D721Med (cell line): ENCODE measurements at regions not wholly inside any gene's neighbourhood (a gene's known extent, or its start where the extent isn't known, plus 50 kb on each side); places are given as distances from the start of the nearest gene placed in this dataset.

Experiments used
- DNase-seq: peaks from one replicate; pipeline ENCODE4 v3.0.0; 2011; ENCODE audit warnings: low spot score; ENCODE audit not compliant: insufficient read length
- FAIRE-seq: peaks from 2 replicates; lab custom pipeline; 2011; peaks lifted over from hg19 to GRCh38; lab: Jason Lieb, UNC
- TF ChIP-seq, protein P1 (sequence below): IDR thresholded peaks from 2 replicates; pipeline ENCODE4 v1.5.1; 2012; ENCODE audit warnings: mild to moderate bottlenecking, control low read depth; ENCODE audit not compliant: insufficient read depth; ENCODE audit errors: missing control alignments

DNA sequence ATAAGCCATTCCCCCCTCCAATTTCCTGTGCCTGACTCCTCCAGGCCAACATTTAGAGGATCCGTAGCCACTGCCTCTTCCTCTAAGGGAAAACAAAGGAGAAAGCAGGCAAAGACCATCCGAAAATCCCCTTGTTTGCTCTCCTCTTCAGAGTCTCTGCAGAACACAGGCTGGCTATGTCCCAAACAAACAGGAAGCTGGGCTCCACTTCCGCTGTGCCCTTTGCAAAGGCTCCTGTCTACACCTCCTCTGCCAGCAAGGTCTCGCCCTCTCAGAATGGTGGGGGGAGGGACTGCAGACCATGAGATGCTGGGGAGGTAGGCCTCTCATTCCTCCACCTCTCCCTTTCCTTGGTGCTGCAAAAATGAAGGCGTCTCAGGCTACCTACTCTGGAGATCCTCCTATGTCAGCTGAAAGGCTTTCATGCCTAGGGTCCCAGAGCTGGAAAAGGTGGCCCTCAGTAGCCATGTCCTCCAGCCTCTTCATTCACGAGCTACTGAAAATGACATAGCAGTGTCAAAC lies 596.2 kb downstream of the BUD13 start:
- DNase-seq (no peak), FAIRE-seq (no peak)
- TF ChIP-seq, protein P1, sequence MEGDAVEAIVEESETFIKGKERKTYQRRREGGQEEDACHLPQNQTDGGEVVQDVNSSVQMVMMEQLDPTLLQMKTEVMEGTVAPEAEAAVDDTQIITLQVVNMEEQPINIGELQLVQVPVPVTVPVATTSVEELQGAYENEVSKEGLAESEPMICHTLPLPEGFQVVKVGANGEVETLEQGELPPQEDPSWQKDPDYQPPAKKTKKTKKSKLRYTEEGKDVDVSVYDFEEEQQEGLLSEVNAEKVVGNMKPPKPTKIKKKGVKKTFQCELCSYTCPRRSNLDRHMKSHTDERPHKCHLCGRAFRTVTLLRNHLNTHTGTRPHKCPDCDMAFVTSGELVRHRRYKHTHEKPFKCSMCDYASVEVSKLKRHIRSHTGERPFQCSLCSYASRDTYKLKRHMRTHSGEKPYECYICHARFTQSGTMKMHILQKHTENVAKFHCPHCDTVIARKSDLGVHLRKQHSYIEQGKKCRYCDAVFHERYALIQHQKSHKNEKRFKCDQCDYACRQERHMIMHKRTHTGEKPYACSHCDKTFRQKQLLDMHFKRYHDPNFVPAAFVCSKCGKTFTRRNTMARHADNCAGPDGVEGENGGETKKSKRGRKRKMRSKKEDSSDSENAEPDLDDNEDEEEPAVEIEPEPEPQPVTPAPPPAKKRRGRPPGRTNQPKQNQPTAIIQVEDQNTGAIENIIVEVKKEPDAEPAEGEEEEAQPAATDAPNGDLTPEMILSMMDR, result no peak

DNA sequence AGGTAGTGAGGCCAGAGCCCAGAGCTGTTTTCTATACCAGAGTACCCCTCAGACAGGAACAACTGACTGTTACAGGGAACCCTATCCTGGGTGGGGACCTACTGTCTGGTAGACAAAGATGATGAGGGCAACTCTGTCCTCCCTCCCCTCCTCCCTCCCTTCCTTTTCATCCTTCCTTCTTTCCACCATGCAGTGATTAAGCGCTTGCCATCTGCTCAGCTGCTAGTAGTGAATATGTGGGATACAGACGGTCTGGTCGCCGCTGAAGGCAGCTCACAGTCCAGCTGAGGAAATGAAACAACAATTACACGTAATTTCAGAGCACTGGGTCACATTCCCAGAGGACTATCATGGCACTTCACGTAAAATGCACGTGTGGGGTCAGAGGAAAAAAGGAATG lies 597.1 kb downstream of the BUD13 start:
- FAIRE-seq (no peak), DNase-seq (no peak)
- TF ChIP-seq, protein P1, result no peak

DNA sequence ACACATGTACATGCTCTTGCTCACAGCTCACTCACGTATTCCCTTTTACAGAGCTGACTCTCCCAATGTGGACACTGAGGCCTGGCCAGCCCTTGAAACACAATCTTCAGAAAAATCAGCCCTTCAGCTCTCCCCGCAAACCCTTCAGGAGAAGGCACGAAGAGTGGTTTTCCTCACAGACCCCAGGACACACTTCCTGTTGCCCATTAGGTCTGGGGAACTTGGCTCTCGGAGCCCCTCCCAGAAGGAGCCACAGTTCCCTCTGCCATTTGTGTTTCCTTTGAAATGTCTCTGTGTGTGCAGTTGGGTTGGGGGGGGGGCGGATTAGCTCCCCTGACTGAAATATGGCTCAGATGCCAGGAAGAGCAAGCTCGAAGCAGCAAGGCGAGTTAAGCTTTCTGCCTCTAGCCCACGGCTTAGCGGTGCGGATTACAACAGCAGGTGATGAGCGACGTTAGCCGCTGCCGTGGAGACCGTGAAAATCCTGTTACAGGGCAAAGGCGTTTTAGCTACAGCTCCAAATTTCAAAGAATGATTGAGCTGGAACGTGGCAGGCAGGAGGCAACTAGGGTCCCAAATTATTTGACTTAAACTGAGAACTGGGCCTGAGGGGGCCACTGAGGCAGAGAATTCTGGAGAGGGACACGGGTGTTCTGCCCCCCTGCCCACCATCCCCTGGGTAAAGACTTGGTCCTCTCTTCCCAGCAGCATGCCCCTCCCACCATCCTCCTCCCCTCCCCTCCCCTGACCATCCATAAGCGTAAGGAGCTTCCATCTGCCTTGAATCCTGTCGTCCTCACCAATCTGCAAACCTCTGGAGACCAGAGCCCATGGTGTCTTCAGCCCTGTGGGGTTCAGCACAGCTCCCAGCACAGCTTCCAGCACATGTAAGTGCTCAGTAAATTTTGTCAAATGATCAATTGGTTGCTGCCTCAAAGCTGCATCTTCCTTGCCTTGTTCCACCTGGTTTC lies 598.6 kb downstream of the BUD13 start:
- FAIRE-seq (peak; percentile 90), DNase-seq (no peak)
- TF ChIP-seq, protein P1, result no peak

DNA sequence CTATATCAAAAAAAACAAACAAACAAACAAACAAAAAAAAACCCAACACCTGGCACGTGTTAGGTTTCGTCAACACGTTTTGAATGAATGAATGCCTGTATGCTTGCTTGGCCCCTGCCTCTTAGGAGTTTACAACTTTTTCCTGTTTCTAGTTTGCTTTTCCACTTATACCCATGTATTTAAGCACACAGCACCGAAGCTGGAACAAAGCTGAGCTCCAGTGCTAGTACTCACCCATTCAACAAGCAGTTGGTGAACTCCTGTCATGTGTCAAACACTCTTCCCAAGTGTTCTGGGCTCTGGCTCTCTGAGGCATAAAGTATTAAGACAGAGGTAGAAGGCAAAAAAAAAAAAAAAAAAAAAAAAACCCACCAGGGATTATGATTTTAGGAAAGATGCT lies 599.3 kb downstream of the BUD13 start:
- no peak for DNase-seq
- TF ChIP-seq, protein P1, result no peak
- FAIRE-seq, result peak; percentile 29

DNA sequence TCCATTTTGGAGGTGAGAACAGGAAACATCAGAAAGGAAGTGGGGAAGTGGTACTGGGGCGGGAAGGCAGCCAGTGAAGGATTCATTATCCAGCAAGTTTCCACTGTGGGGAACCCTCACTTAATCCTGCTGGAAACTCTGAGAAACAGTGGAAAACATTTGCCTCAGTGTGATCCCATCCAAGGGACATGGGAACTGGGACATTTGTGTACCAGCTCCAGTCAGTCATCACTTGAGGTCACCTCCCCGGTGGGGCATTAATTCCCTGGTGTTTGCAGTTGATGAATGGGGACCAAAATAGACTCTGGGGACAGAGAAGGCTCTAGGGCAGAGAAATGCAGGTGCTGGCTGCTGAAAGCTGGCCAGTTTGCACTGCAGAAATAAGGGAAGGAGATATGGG lies 599.9 kb downstream of the BUD13 start:
- TF ChIP-seq, protein P1, result no peak
- DNase-seq (no peak), FAIRE-seq (no peak)

DNA sequence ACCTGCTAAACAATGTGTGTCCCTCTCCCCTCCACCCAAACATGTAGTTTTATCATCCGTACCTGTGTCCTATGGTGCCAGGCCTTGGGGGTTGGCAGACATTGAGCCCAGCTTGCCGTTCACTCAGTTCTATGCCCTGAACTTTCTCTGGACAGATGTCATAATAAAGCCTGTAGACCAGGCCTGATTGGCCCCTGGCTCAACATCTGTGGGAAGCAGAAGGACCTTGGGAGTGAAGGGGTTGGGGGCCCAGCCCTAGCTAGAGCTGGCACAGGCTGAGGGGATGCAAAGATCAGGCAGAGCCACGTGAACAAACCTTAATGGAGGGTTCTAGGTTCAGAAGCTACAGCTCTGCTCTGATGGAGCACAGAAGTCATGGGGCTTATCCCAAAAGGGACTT lies 600.6 kb downstream of the BUD13 start:
- FAIRE-seq (no peak), DNase-seq (no peak)
- TF ChIP-seq, protein P1, result no peak
